Urothelium cell line (cell line): ENCODE measurements at regions not wholly inside any gene's neighbourhood (a gene's known extent, or its start where the extent isn't known, plus 50 kb on each side); places are given as distances from the start of the nearest gene placed in this dataset.

ENCODE experiments used
- DNase-seq: peaks from one replicate; pipeline ENCODE4 v3.0.0; 2011; ENCODE audit warnings: low spot score, mixed read lengths
- FAIRE-seq: peaks from 2 replicates; lab custom pipeline; 2011; peaks lifted over from hg19 to GRCh38; lab: Jason Lieb, UNC

GRCh38 chr2:126429103-126429502 is 226.9 kb upstream of the GYPC start:
- DNase-seq (no peak), FAIRE-seq (no peak)

- FAIRE-seq, result no peak
- DNase-seq, result no peak
Measured at GRCh38 chr2:126431136-126431535, 224.8 kb upstream of the GYPC start.

- DNase-seq (no peak), FAIRE-seq (no peak)
Measured at GRCh38 chr2:126436411-126436810, 219.5 kb upstream of the GYPC start.

DNA sequence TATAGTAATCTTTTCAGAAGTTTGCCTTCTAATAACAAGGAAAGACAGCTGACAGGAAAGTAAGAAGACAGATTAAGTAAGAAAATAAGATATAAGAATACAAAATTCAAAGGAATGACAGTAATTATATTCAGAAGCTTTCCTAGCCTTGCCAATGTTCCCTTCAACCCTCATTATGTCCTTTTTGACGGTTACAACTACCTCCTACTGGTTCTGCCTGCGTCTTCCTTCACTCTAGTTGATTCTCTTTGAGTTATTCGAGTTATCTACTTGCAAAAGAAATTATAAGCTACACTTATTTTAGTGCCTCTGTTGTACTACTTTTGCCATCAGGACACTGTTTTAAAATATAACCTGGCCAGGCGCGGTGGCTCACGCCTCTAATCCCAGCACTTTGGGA is 218.9 kb upstream of the GYPC start:
- FAIRE-seq (no peak), DNase-seq (no peak)

DNA sequence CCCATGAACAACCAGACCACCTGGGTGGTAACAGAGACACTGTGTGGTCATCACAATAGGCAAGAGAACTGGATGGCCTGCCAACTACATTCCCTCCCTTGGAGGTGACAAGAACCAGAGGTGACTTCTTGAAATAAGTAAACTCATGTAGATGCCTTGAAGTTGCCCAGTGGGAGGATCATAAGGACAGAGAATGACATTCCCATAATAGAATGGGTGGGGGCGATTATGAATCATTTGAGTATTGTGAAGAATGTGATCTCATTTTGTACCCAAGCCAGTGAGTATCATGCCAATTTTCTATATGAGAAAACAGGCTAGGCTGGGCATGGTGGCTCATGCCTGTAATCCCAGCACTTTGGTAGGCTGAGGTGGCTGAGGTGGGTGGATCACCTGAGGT is 211.4 kb upstream of the GYPC start:
- FAIRE-seq (peak; percentile 61), DNase-seq (no peak)

DNA sequence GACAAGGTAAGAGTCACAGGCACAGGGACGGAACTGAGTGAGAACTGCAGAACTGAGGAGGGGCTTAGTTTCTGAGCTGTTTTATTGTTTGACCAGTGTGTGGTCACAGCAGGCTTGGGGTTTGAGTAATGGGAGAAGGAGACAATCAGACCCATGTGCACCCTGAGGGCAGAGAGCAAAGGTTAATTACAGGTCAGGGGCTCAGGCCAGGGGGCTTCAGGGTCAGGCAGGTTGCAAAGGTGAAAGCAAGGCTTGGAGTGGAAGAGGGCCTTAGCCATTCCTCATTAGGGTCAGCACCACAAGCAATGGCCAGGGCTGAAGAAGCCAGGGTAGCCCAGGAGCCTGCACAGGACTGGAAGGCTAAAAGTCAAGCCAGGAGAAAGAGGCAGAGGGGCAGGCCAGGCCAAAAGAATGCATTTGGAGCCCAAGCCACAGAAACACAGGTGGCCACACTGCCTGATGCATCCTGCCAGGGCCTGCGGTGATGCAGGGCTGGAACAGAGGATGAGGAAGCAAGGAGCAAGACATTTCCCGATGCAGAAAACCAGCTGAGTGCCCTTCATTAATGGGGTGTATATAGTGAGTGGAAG is 209.8 kb upstream of the GYPC start:
- FAIRE-seq (no peak), DNase-seq (no peak)

GRCh38 chr2:126448611-126449010 is 207.3 kb upstream of the GYPC start:
- FAIRE-seq, result no peak
- DNase-seq, result no peak

- no peak for FAIRE-seq
Measured at GRCh38 chr2:126449677-126450076, 206.3 kb upstream of the GYPC start.

GRCh38 chr2:126463892-126464674 is 191.9 kb upstream of the GYPC start:
- FAIRE-seq, result no peak
- no peak for DNase-seq

More at GRCh38 chr2:126449677-126450076, 206.3 kb upstream of the GYPC start:
- DNase-seq, result no peak

GRCh38 chr2:126467367-126468054 is 188.4 kb upstream of the GYPC start:
- FAIRE-seq, result no peak
- no peak for DNase-seq

- FAIRE-seq, result no peak
- DNase-seq, result no peak
Measured at GRCh38 chr2:126475031-126475430, 180.9 kb upstream of the GYPC start.

GRCh38 chr2:126476691-126477090 is 179.3 kb upstream of the GYPC start:
- DNase-seq (no peak), FAIRE-seq (no peak)

DNA sequence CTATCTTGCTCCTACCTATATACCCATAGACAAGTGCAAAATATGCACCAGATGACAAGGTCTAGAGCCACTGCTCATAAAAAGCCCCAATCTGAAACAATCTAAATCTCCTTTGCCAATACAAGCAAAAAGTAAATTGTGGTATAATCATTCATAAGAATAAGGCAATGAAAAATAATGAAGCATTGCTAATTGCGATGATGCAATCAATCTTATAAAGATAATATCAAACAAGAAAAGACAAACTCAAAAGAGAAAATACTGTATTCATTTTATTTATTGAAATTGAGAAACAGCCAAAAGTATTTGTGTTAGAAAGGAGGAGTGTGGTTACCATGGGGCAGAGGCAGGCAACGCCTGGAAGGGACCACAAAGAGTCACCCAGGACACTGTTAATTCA is 175.9 kb upstream of the GYPC start:
- FAIRE-seq, result no peak
- no peak for DNase-seq

DNA sequence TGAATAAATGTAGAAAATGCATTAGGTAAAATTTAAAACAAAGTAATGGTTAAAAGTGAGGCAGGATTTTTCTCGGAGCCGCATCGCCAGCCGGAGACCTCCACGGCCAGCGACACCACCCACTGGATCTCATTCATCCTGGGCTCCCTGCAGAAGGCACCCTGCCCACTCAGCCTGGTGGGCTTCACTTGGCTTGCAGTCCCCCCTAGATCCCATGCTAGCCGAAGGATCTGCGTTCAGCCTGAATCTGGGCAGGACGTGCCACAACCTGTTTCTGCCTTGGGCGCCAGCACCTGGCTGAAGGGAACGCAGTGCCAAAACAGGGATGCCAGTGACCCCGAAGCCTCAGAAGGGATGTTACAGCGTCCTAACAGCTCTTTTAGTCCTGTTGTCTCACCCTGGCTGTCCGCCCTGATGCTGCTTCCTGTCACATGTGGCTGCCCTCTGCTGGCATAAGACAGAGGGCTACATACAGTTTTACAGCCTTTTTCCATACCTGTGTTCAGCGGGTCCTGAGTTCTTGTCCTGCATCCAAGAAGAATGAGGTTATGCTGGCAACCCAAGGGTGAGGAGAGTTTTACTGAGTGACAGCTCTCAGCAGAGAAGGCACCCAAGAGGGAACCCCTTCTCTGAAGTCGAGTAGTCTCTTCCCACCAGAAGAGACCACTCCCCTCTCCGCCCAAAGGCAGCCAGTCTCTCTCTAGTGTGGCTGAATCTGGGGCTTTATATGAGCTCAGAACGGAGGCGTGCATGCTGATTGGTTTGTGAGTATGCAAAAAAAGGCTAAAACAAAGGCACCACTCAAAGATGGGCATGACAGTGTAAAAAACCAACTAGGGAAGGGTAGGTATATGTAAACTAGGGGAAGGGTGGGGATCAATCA is 173.1 kb upstream of the GYPC start:
- DNase-seq, result peak; percentile 58
- FAIRE-seq, result peak; percentile 58

- DNase-seq, result no peak
- no peak for FAIRE-seq
Measured at GRCh38 chr2:126494593-126494992, 161.4 kb upstream of the GYPC start.

- DNase-seq, result no peak
- FAIRE-seq, result no peak
Measured at GRCh38 chr2:126495189-126495588, 160.8 kb upstream of the GYPC start.

DNA sequence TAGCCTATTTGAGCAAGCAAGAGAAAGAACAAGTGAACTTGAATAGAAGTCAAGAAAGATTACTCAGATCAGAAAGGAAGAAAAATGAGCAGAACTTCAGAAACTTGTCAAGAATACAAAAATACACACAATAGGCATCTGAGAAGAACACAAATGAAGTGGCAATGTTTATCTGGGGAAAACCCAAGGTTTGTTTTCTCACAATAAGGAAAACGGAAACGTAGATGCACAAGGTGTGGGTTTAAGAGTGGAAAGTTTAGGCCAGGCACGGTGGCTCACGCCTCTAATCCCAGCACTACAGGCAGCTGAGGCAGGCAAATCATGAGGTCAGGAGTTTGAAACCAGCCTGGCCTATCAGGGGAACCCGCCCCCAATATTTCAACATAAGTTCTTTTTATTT is 159.5 kb upstream of the GYPC start:
- no peak for FAIRE-seq
- DNase-seq, result no peak

GRCh38 chr2:126503476-126503875 is 152.5 kb upstream of the GYPC start:
- DNase-seq (no peak), FAIRE-seq (no peak)

GRCh38 chr2:126504949-126505348 is 151.0 kb upstream of the GYPC start:
- no peak for DNase-seq
- FAIRE-seq, result no peak

DNA sequence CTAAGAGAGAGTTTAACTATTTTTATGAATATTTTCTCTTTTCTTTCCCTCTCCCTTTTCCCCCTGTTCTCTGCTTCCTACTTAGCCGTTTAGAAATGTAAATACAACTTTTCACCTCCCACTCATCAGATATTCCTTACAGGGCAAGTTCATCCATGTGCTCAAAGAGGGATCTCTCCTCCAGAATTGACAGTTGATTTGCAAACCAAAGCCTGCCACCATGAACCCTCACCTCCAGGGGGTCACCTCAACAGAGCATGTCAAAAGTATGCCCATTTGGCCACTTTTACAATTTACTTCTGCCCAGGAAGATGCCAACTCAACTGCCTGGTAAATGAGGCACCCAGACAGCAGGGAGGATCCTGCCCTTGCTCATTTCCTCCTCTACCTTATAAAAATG is 149.2 kb upstream of the GYPC start:
- FAIRE-seq, result no peak
- no peak for DNase-seq

GRCh38 chr2:126507425-126507911 is 148.5 kb upstream of the GYPC start:
- FAIRE-seq (peak; percentile 5), DNase-seq (no peak)
